ENCODE measurements at regions not wholly inside any gene's neighbourhood (a gene's known extent, or its start where the extent isn't known, plus 50 kb on each side); places are given as distances from the start of the nearest gene placed in this dataset.

- ChIA-PET CTCF (no interaction called here), POLR2A (no interaction called here)
- intact Hi-C loops (cut with micrococcal nuclease) = no loop called here
- no peak overlapping the region for H3K27ac Mint-ChIP-seq
- ATAC-seq (no peak), DNase-seq (no peak)
- H3K27me3 Mint-ChIP-seq = no peaks in the 10 kb centered on the region
- H3K36me3 Mint-ChIP-seq (ENCODE audit: low read depth) = no peaks in the 10 kb centered on the region
- H3K9me3 Mint-ChIP-seq = no peaks in the 10 kb centered on the region
- no peak for TF ChIP-seq CTCF (IDR thresholded peaks at IDR 0.05)
- no peaks in the 10 kb centered on the region for H3K4me1 Mint-ChIP-seq (ENCODE audit: low read depth)
- H3K4me3 Mint-ChIP-seq = no peak overlapping the region
These were observed 296.7 kb downstream of the CSNK1G3 start for GRCh38 chr5:123808461-123809380.

GRCh38 chr5:123807177-123807945 lies 295.4 kb downstream of the CSNK1G3 start:
- ChIA-PET CTCF (no interaction called here), POLR2A (no interaction called here)
- no peaks in the 10 kb centered on the region for H3K27me3 Mint-ChIP-seq
- no peak overlapping the region for H3K4me3 Mint-ChIP-seq
- no peak for ATAC-seq
- no peaks in the 10 kb centered on the region for H3K9me3 Mint-ChIP-seq
- TF ChIP-seq CTCF (IDR thresholded peaks at IDR 0.05) = no peak
- H3K4me1 Mint-ChIP-seq (ENCODE audit: low read depth) = no peaks in the 10 kb centered on the region
- DNase-seq = no peak
- intact Hi-C loops (cut with micrococcal nuclease) = no loop called here
- no peaks in the 10 kb centered on the region for H3K36me3 Mint-ChIP-seq (ENCODE audit: low read depth)
- H3K27ac Mint-ChIP-seq = no peak overlapping the region

- Mint-ChIP-seq H3K4me1 (ENCODE audit: low read depth) (no peaks in the 10 kb centered on the region), H3K4me3 (no peak overlapping the region), H3K36me3 (ENCODE audit: low read depth) (no peaks in the 10 kb centered on the region), H3K27me3 (no peaks in the 10 kb centered on the region), H3K27ac (no peak overlapping the region), H3K9me3 (no peaks in the 10 kb centered on the region)
- DNase-seq (no peak), ATAC-seq (no peak)
- ChIA-PET CTCF (no interaction called here), POLR2A (no interaction called here)
- no peak for TF ChIP-seq CTCF (IDR thresholded peaks at IDR 0.05)
- intact Hi-C loops (cut with micrococcal nuclease) = no loop called here
These were observed 294.7 kb downstream of the CSNK1G3 start for GRCh38 chr5:123806644-123807043.

- Mint-ChIP-seq H3K27ac (no peak overlapping the region), H3K9me3 (no peaks in the 10 kb centered on the region), H3K36me3 (ENCODE audit: low read depth) (no peaks in the 10 kb centered on the region), H3K4me1 (ENCODE audit: low read depth) (no peaks in the 10 kb centered on the region), H3K4me3 (no peak overlapping the region), H3K27me3 (no peaks in the 10 kb centered on the region)
- CTCF ChIA-PET = no interaction called here
- no peak for ATAC-seq
- no peak for DNase-seq
- POLR2A ChIA-PET = no interaction called here
- intact Hi-C loops (cut with micrococcal nuclease) = no loop called here
- no peak for TF ChIP-seq CTCF (IDR thresholded peaks at IDR 0.05)
These were observed 293.3 kb downstream of the CSNK1G3 start for GRCh38 chr5:123805300-123805699.

GRCh38 chr5:123803359-123803758 lies 291.4 kb downstream of the CSNK1G3 start:
- no peak for TF ChIP-seq CTCF (IDR thresholded peaks at IDR 0.05)
- POLR2A ChIA-PET = interaction anchor here (0.7 kb wide), 1 partner anchor 451 kb away, joined by 3 read pairs; no protein-coding TSS in a partner anchor
- H3K36me3 Mint-ChIP-seq (ENCODE audit: low read depth) = no peaks in the 10 kb centered on the region

More at GRCh38 chr5:123803359-123803758, 291.4 kb downstream of the CSNK1G3 start:
- Mint-ChIP-seq H3K27ac (no peak overlapping the region), H3K27me3 (no peaks in the 10 kb centered on the region), H3K9me3 (no peaks in the 10 kb centered on the region), H3K4me3 (no peak overlapping the region), H3K4me1 (ENCODE audit: low read depth) (no peaks in the 10 kb centered on the region)
- CTCF ChIA-PET = no interaction called here
- intact Hi-C loops (cut with micrococcal nuclease) = no loop called here
- ATAC-seq (no peak), DNase-seq (no peak)
